Stomach (tissue), 4 donors: ENCODE measurements at regions not wholly inside any gene's neighbourhood (a gene's known extent, or its start where the extent isn't known, plus 50 kb on each side); places are given as distances from the start of the nearest gene placed in this dataset.

Experiments used
- CTCF ChIP-seq, 7 experiments: fragments of 450-650 bp in 4 of 7; fragments of 200-600 bp in 3 of 7; sonication (generic) in 3 of 7; IDR thresholded peaks; one replicate each; pipeline ENCODE4 v1.5.1; 2016 to 2019; ENCODE audit warnings: antibody characterized with exemption in 7 of 7, control low read depth in 2 of 7, mild to moderate bottlenecking in 1 of 7
- EP300 ChIP-seq: sonication (generic); formaldehyde crosslinking; IDR thresholded peaks from one replicate; pipeline ENCODE4 v1.6.1; 2017; ENCODE audit warnings: antibody characterized with exemption
- POLR2A ChIP-seq, 4 donors: fragments of 450-650 bp; IDR thresholded peaks; one replicate each; pipeline ENCODE4 v1.6.1; 2016; ENCODE audit warnings: antibody characterized with exemption in 4 of 4, control low read depth in 2 of 4, mild to moderate bottlenecking in 1 of 4, moderate library complexity in 1 of 4
- POLR2AphosphoS5 ChIP-seq, 3 donors: sonication (generic); formaldehyde crosslinking; IDR thresholded peaks; one replicate each; pipeline ENCODE4 v1.6.1; 2016; ENCODE audit warnings: antibody characterized with exemption in 3 of 3

- no peak for TF ChIP-seq CTCF (IDR thresholded peaks at IDR 0.05)
- TF ChIP-seq POLR2A (IDR thresholded peaks at IDR 0.05) = no peak
- TF ChIP-seq POLR2AphosphoS5 (IDR thresholded peaks at IDR 0.05) = no peak
- no peak for TF ChIP-seq EP300
Measured at GRCh38 chr7:106548491-106548890, 112.5 kb downstream of the CCDC71L start.
